GM18499 (cell line): ENCODE measurements at regions not wholly inside any gene's neighbourhood (a gene's known extent, or its start where the extent isn't known, plus 50 kb on each side); places are given as distances from the start of the nearest gene placed in this dataset.

ENCODE experiments used
- ATAC-seq: cut with Tn5 transposase; IDR thresholded peaks from one replicate; pipeline ENCODE4 v1.9.1; 2021; ENCODE audit warnings: moderate number of reproducible peaks; ENCODE audit not compliant: insufficient read depth, unreplicated experiment

GRCh38 chrX:40207626-40208025, 109.9 kb upstream of the BCOR start:
- no peak for ATAC-seq

- ATAC-seq: no peak
These were observed 107.7 kb upstream of the BCOR start for GRCh38 chrX:40205471-40205870.

DNA sequence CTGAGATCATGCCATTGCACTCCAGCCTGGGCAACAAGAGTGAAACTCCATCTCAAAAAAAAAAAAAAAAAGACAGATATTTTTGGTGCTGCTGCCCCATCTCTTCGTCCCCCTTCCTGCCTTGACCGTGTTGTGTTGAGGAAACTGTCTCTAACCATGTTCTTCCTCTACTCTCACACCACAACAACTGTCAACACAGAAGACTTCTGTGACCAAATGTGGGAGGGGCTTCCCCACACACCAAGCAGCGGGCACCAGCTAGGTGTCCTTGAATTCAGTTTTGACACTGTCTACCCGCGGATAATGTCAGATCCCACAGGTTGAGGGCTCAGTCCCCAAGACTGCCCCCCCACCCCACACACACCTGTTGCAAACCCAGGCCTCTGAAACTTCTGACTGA, 104.7 kb upstream of the BCOR start:
- no peak for ATAC-seq

DNA sequence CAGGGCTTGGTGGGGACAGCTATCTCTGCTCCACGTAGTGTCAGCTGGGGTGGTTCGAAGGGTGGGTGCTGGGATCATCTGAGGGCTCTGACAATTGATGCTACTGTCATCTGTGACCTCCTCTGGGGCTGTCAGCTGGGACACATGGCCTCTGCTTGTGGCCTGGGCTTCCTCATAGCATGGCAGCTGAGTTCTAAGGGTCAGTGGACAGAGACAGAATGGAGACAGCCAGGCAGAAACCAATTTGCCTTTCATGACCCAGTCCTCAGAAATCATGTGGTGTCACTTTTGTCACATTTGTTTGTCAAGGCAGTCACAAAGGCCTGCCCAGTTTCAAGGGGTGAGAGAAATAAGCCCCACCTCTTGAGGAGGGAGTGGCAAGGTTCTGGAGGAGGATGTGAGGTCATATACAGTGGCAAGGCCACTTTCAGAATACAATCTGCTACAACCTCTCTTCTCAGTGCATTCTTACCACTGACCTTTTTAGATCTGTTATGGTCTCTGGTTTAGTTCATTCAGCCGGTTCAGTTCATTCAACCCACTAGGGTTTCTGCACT, 103.6 kb upstream of the BCOR start:
- ATAC-seq: peak; percentile 66

- no peak for ATAC-seq
These were observed 101.9 kb upstream of the BCOR start for GRCh38 chrX:40199704-40200103.

DNA sequence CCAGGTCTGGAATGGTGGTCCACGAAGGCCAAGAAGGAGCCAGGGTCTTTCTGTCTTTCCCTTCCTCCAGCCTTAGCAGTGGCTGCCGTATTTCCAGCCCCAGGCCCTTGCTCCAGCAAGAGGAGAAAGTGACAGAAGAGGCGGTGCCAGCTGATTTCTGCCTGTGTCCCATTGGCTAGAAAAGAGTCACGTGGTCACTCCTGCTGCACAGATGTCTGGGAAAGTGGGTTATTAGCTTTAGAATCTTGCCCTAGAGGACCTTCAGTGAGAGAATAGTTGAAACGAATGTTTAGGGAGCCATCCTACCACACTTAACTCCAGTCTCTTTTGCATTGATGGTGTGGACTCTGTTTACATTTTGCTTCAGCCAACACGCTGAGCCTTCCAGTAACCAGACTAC, 99.3 kb upstream of the BCOR start:
- no peak for ATAC-seq

DNA sequence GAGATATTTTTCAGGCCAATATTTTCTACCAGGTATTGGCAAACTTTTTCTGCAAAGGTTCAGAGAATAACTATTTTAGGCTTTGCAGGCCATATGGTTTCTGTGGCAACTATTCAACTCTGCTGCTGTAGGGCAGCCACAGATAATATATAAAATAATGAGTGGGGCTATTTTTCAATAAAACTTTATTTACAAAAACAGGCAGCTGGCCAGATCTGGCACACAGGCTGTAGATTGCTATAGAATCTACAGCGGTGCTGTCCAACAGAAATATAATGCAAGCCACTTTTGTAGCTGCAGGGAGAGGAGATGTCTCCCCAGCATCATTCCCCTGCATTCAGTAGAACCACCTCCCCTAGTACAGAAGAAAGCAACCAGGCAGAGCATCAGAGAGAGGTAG, 97.6 kb upstream of the BCOR start:
- ATAC-seq: no peak

- no peak for ATAC-seq
These were observed 94.4 kb upstream of the BCOR start for GRCh38 chrX:40192196-40192595.

- no peak for ATAC-seq
These were observed 91.9 kb upstream of the BCOR start for GRCh38 chrX:40189637-40190036.

DNA sequence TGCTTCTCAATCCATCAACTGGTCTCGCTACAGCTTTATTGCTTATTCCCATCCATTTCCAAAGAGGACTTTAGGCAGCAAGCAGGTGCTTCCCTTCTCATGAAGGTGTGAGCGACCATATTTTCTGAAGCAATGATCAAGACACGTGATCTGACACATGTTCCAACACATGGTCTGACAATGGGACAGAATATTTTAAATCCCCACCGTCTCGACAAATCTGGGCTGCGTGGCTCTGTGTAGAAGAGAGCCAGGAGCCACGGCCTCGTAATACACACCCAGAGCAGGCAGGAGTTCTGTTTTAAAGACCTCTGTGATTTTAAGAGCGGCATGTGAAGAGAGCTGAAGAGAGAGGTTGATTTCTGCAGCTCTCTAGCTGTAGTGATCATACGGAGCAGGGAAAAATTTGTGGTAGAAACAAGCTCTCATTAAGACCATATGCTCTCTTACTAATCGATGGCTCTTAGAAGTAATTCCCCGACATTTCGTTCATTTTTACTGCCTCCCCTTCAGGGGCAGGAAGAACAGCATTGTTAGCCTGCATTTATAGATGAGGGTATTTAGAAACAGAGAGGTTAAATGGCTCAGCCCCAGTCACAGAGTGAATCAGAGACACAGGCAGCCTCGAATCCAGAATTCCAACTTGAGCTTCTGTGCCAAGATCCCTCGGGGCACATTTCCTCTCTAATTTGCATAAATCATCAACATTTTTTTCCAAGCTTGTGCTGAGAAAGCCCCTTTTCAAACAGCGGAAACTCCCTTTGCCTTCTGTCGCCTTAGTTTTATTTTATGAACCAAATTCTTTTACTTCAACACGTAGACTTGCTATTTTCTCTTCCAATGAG, 91.0 kb upstream of the BCOR start:
- no peak for ATAC-seq

GRCh38 chrX:40184968-40185367, 87.2 kb upstream of the BCOR start:
- ATAC-seq: no peak

GRCh38 chrX:40182615-40183014, 84.9 kb upstream of the BCOR start:
- no peak for ATAC-seq

DNA sequence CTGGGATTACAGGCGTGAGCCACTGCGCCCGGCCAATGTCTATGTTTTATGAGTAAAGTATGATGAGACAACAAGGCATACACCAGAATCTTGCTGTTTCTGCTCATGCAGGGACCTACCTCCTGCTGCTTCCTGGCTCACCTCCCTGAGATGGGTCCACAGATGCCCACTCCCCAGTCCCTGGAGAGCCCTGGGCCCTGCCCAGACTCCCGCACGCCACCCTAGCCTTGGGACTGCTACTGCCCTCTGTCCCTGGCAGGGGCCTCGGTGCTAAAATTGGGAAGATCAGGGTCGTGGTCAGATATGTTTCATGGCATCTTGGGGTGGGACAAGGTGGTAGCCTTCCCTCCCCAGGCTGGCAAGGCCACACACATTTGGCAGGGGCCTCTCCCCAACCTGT, 84.3 kb upstream of the BCOR start:
- ATAC-seq: no peak

- no peak for ATAC-seq
These were observed 81.5 kb upstream of the BCOR start for GRCh38 chrX:40179283-40179682.

DNA sequence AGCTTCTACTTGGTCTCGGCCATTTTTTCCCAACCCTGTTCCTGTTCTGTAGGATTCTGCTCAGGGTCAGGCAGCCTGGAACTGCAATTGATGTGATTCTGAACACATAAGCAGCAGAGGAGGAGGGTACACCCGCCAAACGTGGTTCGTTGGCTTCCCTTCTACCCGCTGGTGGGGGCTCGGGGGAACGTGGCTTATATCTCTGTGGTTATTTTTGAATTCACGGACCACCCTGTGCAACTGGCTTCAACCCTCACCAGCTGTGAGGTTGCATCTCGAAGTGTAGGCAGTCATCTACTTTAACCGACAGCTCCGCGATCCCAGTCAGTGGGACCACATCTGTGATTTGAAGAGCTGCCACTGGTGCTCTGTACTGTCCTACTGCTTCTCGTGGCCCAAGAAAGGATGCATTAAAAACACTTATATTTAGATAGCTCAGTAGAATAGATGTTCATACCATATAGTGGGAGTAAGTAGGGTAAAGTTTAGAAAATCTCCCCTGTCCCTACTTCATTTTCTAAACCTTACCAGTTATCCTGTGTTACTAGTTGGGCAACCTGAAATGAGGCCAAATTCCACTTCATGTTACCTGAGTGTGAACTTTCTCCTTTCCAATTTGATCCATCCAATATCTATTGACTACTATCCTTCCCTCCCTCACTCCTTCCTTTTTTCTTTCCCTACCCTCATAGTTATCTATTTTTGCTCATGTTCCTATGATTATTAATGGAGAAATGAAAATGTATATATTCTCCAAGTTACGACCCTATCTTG, 80.4 kb upstream of the BCOR start:
- ATAC-seq: no peak

DNA sequence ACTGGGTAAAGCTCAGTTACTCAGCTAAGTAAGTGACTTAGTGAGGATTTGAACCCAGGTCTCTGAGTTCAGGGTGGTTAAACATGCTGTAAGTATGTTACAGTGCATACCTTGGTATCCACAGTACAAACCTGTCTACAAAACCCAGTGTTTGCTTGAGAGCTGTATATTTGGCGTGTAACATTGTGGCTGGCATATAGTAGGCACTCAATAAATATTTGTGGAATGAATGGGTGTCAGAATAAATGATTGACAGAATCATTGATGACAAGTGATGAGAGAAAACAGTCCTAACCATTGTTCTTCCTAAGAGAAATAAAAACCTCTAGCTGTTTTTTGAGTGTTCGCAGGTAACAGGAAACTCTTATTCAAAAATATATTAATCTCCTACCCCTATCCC, 79.7 kb upstream of the BCOR start:
- ATAC-seq: no peak

DNA sequence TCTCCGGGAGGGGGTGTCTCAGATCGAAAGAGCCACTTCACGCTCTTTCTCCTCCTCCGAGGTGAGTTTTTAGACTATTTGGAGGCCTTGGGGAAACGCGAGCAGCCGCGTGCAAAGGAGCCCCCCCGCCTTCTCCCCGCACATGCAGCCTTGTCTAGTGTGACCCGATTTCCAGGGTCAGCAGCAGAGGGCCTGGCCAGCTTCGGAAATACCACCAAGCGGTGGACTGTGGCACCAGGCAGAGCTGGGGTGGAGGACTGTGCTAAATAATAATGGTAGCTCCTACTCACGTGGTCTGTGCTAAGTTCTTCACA, 79.3 kb upstream of the BCOR start:
- no peak for ATAC-seq

DNA sequence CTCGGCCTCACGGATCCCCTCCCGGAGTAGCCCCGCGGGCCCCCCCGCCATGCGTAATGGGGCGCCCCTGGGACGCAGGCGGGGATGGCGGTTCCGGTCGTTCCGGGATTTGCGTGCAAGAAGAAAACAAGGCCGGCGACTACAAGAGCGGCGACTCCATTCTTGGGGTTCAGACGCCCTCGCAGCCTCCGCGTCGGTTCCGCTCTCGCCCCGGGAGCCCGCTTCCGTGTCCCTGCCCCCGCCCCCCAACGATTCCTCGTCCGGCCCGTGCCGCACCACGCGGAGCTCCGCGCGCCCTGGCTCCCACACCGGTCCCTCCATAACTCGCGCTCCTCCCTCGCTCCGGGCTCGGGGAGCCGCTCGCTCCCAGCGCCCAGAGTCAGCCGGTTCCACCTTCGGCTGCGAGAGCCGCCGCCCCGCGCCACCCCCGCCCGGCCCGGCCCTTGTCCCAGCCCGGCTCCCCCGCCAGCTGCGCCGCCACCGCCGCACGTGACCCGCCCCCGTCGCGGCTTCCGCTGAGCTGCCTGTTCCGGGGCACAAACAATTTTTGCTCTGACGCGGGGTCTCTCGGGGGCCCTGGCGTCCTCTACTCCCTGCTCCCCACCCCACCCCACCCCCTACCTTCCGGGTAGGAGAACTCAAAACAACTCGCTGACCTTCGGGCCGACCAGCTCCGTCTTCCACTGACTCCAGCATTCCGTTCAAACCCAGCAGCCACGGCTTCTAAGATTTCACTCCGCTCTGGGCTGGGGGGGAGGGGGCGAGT, 78.8 kb upstream of the BCOR start:
- ATAC-seq: no peak

DNA sequence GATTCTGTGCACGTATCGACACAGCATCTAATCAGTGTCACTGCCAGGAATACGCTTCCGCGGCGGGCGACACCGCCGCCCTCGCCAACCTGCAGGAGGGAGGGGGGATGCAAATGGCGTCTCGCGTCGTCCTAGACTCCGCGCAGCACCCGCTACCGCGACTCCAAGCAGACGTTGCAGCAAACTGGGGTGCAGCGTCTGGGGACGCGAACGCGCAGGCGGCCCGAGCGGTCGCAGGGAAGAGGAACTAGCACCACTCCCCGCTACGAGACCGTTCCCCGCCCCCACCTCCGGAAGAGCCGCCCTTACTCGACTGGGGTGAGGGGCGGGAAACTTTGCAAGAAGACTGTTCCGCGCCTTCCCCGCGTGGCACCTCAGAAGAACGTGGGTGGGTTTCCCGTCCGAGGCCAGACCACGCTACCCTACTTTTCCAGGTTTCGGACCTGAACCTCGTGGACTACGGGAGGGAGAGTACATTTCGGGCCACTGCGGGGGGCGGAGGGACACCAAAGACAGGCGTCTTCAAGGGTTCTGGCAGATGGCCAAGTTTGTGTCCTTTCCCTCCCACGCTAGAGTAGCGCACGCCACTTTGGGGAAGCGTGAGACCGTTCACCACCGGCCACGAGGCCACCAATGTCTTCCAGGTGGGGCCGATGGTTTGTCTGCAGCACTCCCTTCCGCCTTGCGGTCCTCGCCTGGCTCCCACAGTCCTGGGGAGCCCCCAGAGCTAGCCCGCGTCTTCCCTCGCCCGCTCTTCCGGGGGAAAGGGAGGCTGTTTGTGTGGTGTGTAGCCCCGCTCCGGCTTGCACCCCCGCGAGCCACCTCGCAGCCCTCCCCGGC, 78.0 kb upstream of the BCOR start:
- ATAC-seq: no peak
